ENCODE measurements at regions not wholly inside any gene's neighbourhood (a gene's known extent, or its start where the extent isn't known, plus 50 kb on each side); places are given as distances from the start of the nearest gene placed in this dataset.
"Not testable (repeated sequence)": the region's sequence is repeated elsewhere in the genome, so short reads cannot be mapped to it uniquely, and the experiment has no call there.

DNA sequence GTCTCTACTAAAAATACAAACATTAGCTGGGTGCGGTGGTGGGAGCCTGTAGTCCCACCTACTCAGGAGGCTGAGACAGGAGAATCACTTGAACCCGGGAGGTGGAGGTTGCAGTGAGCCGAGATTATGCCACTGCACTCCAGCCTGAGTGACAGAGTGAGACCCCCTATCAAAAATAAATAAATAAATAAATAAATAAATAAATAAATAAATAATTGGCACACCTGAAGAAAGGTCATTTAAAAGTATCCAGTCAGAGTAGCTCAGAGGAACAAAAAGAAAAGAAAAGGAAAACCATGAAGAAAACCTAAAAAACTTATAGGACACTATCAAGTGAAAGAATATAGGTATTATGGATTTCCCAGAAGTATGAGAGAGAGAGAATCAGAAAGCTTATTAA lies 330.1 kb upstream of the AR start:
- not testable (repeated sequence) for DNase-seq

GRCh38 chrX:67207912-67208311 lies 335.9 kb upstream of the AR start:
- no peak for DNase-seq

GRCh38 chrX:67159437-67159836 lies 384.4 kb upstream of the AR start:
- no peak for DNase-seq

DNA sequence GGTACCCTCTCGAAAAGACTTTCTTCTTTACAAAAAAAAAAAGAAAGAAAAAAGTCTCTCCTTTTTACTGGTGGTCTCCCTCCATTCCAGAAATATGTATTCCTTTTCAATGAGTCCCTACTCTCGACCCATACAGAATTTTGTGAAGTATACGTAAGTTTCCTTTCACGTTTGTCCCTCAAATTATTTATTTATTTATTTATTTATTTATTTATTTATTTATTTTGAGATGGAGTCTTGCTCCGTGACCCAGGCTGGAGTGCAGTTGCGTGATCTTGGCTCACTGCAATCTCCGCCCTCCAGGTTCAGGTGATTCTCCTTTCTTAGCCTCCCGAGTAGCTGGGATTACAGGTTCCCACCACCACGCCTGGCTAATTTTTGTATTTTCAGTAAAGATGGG lies 429.2 kb upstream of the AR start:
- DNase-seq = no peak

DNA sequence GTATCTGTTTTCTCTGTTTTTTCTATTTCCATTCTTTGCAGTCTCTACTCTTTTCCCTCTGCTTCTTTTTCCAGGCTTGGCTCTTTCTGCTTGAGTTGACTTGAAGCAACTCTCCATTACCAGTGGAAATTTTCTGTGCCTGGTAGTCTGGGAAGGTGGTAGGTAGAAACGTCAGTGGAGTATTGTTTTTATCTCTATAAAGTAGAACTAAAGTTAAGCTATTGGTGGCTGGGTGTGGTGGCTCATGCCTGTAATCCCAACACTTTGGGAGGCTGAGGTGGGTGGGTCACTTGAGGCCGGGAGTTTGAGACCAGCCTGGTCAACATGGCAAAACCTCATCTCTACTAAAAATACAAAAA lies 438.1 kb upstream of the AR start:
- DNase-seq = no peak

- no peak for DNase-seq
Measured at GRCh38 chrX:67104982-67105757, 438.7 kb upstream of the AR start.

- no peak for DNase-seq
Measured at GRCh38 chrX:67100031-67100884, 443.6 kb upstream of the AR start.

GRCh38 chrX:67094061-67094460 lies 449.8 kb upstream of the AR start:
- no peak for DNase-seq

GRCh38 chrX:67050760-67051159 lies 411.9 kb upstream of the EDA2R start:
- no peak for DNase-seq

GRCh38 chrX:67044866-67045265 lies 406.0 kb upstream of the EDA2R start:
- no peak for DNase-seq

GRCh38 chrX:67044029-67044653 lies 405.3 kb upstream of the EDA2R start:
- no peak for DNase-seq

GRCh38 chrX:67004451-67004850 lies 365.6 kb upstream of the EDA2R start:
- DNase-seq = no peak

GRCh38 chrX:66994729-66995128 lies 355.9 kb upstream of the EDA2R start:
- DNase-seq = no peak

DNA sequence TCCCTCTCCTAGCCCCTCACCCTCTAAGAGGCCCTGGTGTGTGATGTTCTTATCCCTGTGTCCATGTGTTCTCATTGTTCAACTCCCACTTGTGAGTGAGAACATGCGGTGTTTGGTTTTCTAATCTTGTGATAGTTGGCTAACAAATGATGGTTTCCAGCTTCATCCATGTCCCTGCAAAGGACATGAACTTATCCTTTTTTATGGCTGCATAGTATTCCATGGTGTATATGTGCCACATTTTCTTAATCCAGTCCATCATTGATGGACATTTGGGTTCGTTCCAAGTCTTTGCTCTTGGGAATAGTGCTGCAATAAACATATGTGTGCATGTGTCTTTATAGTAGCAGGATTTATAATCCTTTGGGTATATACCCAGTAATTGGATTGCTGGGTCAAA lies 353.2 kb upstream of the EDA2R start:
- not testable (repeated sequence) for DNase-seq

- DNase-seq = no peak
Measured at GRCh38 chrX:66988331-66988730, 349.5 kb upstream of the EDA2R start.

GRCh38 chrX:66961665-66962064 lies 322.8 kb upstream of the EDA2R start:
- DNase-seq = no peak

DNA sequence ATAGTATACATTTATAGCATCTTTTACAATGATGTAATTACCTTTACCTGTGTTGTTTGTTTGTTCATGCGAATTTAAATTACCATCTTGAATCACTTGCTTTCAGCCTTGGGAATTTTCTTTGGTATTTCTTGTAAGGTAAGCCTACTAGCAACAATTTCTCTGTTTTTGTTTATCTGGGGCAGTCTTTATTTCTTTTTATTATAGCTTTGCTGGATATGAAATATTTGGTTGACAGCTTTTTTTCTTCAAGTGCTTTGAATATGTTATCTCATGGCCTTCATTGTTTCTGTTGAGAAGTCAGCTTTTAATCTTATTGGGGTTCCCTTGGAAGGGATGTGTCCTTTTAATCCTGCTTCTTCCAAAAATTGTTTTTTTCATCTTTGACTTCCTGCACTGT lies 292.8 kb upstream of the EDA2R start:
- no peak for DNase-seq

DNA sequence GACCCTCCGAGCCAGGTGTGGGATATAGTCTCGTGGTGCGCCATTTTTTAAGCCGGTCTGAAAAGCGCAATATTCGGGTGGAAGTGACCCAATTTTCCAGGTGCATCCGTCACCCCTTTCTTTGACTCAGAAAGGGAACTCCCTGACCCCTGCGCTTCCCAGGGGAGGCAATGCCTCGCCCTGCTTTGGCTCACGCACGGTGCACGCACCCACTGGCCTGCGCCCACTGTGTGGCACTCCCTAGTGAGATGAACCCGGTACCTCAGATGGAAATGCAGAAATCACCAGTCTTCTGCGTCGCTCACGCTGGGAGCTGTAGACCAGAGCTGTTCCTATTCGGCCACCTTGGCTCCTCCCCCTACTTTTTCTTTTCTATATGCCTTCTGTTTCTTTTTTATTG lies 291.6 kb upstream of the EDA2R start:
- DNase-seq = not testable (repeated sequence)

DNA sequence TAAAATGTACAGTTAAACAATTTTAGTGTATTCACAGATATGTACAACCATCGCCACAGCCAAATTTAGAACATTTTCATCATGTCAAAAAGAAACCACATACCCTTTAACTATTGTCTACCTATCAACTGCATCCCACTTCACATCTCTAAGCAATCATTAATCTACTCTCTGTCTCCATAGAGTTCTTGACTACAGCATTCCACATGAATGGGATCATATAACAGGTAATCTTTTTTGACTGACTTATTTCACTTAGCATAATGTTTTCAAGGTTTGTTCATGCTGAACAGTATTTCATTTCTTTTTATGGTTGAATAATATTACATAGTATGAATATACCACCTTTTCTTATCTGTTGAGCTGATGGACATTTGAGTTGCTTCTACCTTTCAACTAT lies 281.4 kb upstream of the EDA2R start:
- DNase-seq = no peak

DNA sequence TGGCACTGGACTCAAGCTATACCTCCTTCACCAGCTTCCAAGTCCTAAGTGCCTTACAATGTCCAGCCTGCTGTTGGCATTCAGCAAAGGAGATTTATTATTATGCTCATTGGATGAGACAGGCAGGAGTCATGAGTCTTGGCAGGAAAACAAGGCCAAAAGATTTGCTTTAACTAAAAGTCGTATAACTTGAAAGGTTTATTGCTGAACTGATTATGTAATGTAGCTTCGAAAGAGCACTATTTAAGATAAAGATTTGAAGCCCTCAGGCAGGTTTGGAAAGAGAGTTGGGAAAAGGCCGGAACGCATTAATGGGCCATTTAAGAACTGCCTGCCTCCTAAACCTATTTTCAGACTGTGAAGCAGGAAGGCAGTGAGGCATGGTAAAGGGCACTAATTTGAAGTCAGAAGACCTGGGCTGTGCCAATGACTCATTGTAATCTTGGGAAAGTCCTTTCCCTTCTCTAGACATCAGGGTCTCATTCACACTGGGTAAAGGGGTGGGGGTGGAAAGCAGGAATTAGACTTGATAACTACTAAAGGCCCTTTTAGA lies 280.5 kb upstream of the EDA2R start:
- DNase-seq = no peak

DNA sequence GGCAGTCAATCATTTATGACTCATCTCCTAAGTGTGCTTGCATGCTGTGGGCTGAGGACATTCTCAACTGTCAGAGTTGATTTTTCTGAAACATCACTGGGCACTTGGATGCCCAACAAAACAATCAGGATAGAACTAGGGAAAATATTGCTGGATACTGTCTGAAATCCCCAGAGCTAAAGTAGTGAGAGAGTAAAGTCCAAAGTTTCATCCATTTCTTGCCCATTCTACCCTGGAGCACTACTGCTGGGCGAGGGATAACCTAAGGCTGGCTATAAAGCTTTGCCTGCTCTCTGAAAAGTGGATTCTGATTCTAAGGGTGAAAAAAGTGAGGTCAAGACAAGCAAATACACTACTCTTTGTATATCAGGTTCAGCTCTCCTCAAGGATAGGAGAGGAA lies 279.6 kb upstream of the EDA2R start:
- DNase-seq = no peak

- DNase-seq = no peak
Measured at GRCh38 chrX:66915893-66916292, 277.0 kb upstream of the EDA2R start.

DNA sequence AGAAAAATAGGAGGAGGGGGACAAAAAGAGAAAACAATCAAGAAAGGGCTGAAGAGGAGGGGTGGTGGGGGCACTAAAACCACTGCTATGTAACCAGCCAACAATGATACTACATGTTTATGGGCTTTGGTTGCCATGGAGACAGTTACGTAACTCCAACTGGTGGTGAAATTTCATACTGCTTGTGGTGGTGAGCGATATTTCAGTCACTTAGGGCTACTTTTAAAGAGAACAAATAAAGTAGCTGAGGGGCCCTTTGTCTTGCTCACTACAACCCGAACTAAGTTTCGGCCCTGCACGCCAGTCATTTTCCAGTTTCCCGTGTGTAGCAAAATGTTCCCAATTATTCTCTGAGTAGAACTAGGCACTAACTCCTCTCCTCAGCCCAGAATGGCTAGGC lies 275.2 kb upstream of the EDA2R start:
- no peak for DNase-seq

DNA sequence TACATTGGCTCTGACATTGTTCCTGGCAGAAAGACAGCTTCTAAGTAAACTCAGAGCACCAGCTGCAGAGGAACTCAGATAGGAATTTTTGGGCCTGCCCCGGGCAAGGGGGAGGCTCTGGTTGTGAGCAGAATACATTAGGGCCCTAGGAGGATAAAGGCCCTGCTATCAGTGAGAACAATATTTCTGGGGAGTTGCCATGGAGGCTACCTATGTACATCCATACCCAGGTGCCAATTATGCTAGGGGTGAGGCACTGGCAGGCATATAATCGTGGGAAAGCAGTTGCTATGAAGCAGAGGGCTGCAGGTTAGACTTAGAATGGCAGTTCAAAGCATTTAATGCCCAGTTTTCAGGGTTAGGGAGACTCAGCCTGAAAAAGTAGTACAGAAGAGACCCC lies 273.5 kb upstream of the EDA2R start:
- DNase-seq = no peak

All from NCI-H446 treated with DMSO at 0.1 percent for 48 hours (cell line).